ENCODE measurements at regions not wholly inside any gene's neighbourhood (a gene's known extent, or its start where the extent isn't known, plus 50 kb on each side); places are given as distances from the start of the nearest gene placed in this dataset.

GRCh38 chr7:156492170-156492569 is 148.4 kb upstream of the RNF32 start:
- DNase-seq (ENCODE audit: low read depth, low spot score) (no peak), ATAC-seq (no peak)
- no peaks in the 10 kb centered on the region for H3K4me1 ChIP-seq (ENCODE audit: control insufficient read depth, insufficient read depth, low read length)
- CTCF ChIA-PET: no interaction called here
- TF ChIP-seq POLR2AphosphoS5 (IDR thresholded peaks at IDR 0.05; ENCODE audit: low read depth, low read length) (no peak), SIN3A (IDR thresholded peaks at IDR 0.05; ENCODE audit: borderline replicate concordance, insufficient read depth, low read depth, low read length) (no peak), TCF7L2 (IDR thresholded peaks at IDR 0.05; ENCODE audit: low read depth, low read length) (no peak)
- TF ChIP-seq, protein P1, sequence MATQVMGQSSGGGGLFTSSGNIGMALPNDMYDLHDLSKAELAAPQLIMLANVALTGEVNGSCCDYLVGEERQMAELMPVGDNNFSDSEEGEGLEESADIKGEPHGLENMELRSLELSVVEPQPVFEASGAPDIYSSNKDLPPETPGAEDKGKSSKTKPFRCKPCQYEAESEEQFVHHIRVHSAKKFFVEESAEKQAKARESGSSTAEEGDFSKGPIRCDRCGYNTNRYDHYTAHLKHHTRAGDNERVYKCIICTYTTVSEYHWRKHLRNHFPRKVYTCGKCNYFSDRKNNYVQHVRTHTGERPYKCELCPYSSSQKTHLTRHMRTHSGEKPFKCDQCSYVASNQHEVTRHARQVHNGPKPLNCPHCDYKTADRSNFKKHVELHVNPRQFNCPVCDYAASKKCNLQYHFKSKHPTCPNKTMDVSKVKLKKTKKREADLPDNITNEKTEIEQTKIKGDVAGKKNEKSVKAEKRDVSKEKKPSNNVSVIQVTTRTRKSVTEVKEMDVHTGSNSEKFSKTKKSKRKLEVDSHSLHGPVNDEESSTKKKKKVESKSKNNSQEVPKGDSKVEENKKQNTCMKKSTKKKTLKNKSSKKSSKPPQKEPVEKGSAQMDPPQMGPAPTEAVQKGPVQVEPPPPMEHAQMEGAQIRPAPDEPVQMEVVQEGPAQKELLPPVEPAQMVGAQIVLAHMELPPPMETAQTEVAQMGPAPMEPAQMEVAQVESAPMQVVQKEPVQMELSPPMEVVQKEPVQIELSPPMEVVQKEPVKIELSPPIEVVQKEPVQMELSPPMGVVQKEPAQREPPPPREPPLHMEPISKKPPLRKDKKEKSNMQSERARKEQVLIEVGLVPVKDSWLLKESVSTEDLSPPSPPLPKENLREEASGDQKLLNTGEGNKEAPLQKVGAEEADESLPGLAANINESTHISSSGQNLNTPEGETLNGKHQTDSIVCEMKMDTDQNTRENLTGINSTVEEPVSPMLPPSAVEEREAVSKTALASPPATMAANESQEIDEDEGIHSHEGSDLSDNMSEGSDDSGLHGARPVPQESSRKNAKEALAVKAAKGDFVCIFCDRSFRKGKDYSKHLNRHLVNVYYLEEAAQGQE (IDR thresholded peaks at IDR 0.05; ENCODE audit: insufficient read depth in 1 of 2, low read depth in 2 of 2, low read length in 1 of 2): no peak
- TF ChIP-seq, protein P2, sequence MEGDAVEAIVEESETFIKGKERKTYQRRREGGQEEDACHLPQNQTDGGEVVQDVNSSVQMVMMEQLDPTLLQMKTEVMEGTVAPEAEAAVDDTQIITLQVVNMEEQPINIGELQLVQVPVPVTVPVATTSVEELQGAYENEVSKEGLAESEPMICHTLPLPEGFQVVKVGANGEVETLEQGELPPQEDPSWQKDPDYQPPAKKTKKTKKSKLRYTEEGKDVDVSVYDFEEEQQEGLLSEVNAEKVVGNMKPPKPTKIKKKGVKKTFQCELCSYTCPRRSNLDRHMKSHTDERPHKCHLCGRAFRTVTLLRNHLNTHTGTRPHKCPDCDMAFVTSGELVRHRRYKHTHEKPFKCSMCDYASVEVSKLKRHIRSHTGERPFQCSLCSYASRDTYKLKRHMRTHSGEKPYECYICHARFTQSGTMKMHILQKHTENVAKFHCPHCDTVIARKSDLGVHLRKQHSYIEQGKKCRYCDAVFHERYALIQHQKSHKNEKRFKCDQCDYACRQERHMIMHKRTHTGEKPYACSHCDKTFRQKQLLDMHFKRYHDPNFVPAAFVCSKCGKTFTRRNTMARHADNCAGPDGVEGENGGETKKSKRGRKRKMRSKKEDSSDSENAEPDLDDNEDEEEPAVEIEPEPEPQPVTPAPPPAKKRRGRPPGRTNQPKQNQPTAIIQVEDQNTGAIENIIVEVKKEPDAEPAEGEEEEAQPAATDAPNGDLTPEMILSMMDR (IDR thresholded peaks at IDR 0.05): no peak
- BruUV-seq (replicated peaks): no TSS peak
- H3K27ac ChIP-seq (ENCODE audit: low read length): no peak overlapping the region
- in situ Hi-C loops (cut with HindIII; ENCODE audit: low pct_unique_long_range_greater_than_20kb, low sequenced_read_pairs): no loop called here
- POLR2A ChIA-PET: no interaction called here
- H3K36me3 ChIP-seq (ENCODE audit: control insufficient read depth, insufficient read depth, low read length): no peaks in the 10 kb centered on the region
- H3K4me3 ChIP-seq (ENCODE audit: low read depth in 2 of 2, low read length in 2 of 2): no peak overlapping the region
- peaks cover 4% of the 10 kb centered on the region; the same call in 1 of the 2 replicates for H3K27me3 ChIP-seq (ENCODE audit: control insufficient read depth, insufficient read depth, low read length)
- H3K9me3 ChIP-seq (ENCODE audit: control insufficient read depth, insufficient read depth, low read depth, low read length): no peaks in the 10 kb centered on the region
- intact Hi-C loops (cut with micrococcal nuclease; ENCODE audit: unreplicated experiment): no loop called here

GRCh38 chr7:156491435-156491834 is 149.1 kb upstream of the RNF32 start:
- intact Hi-C loops (cut with micrococcal nuclease; ENCODE audit: unreplicated experiment) (no loop called here), in situ Hi-C loops (cut with HindIII; ENCODE audit: low pct_unique_long_range_greater_than_20kb, low sequenced_read_pairs) (no loop called here)
- Histone ChIP-seq H3K27ac (ENCODE audit: low read length) (no peak overlapping the region), H3K27me3 (ENCODE audit: control insufficient read depth, insufficient read depth, low read length) (peaks cover 4% of the 10 kb centered on the region; the same call in 1 of the 2 replicates), H3K9me3 (ENCODE audit: control insufficient read depth, insufficient read depth, low read depth, low read length) (no peaks in the 10 kb centered on the region), H3K4me3 (ENCODE audit: low read depth in 2 of 2, low read length in 2 of 2) (no peak overlapping the region), H3K4me1 (ENCODE audit: control insufficient read depth, insufficient read depth, low read length) (no peaks in the 10 kb centered on the region), H3K36me3 (ENCODE audit: control insufficient read depth, insufficient read depth, low read length) (no peaks in the 10 kb centered on the region)
- no peak for DNase-seq (ENCODE audit: low read depth, low spot score)
- ChIA-PET POLR2A (no interaction called here), CTCF (no interaction called here)
- BruUV-seq (replicated peaks): no TSS peak
- TF ChIP-seq, protein P1 (IDR thresholded peaks at IDR 0.05; ENCODE audit: insufficient read depth in 1 of 2, low read depth in 2 of 2, low read length in 1 of 2): no peak
- TF ChIP-seq SIN3A (IDR thresholded peaks at IDR 0.05; ENCODE audit: borderline replicate concordance, insufficient read depth, low read depth, low read length) (no peak), POLR2AphosphoS5 (IDR thresholded peaks at IDR 0.05; ENCODE audit: low read depth, low read length) (no peak), TCF7L2 (IDR thresholded peaks at IDR 0.05; ENCODE audit: low read depth, low read length) (no peak)
- TF ChIP-seq, protein P2 (IDR thresholded peaks at IDR 0.05): no peak
- ATAC-seq: no peak

Measured in Panc1 (cell line).